HG03139 (cell line): ENCODE measurements at regions not wholly inside any gene's neighbourhood (a gene's known extent, or its start where the extent isn't known, plus 50 kb on each side); places are given as distances from the start of the nearest gene placed in this dataset.
"Not testable (repeated sequence)": the region's sequence is repeated elsewhere in the genome, so short reads cannot be mapped to it uniquely, and the experiment has no call there.

Experiments
- ATAC-seq: cut with Tn5 transposase; IDR thresholded peaks from one replicate; pipeline ENCODE4 v1.9.1; 2021; ENCODE audit not compliant: unreplicated experiment

- ATAC-seq: no peak
Measured at GRCh38 chr12:31906557-31907301, 52.5 kb upstream of the RESF1 start.

- ATAC-seq: no peak
Measured at GRCh38 chr12:31903025-31903424, 56.2 kb upstream of the RESF1 start.

- ATAC-seq: no peak
Measured at GRCh38 chr12:31900271-31900670, 58.9 kb upstream of the RESF1 start.

GRCh38 chr12:31899109-31899508 lies 60.1 kb upstream of the RESF1 start:
- ATAC-seq: no peak

- no peak for ATAC-seq
Measured at GRCh38 chr12:31897781-31898503, 61.3 kb upstream of the RESF1 start.

- ATAC-seq: not testable (repeated sequence)
Measured at GRCh38 chr12:31897092-31897491, 62.1 kb upstream of the RESF1 start.

- ATAC-seq: peak; percentile 96
Measured at GRCh38 chr12:31896514-31897039, 62.6 kb upstream of the RESF1 start.

GRCh38 chr12:31895449-31896150 lies 63.6 kb upstream of the RESF1 start:
- no peak for ATAC-seq

- peak; percentile 60 for ATAC-seq
Measured at GRCh38 chr12:31890295-31891285, 68.6 kb upstream of the RESF1 start.

- no peak for ATAC-seq
Measured at GRCh38 chr12:31887109-31887811, 72.0 kb upstream of the RESF1 start.

GRCh38 chr12:31882682-31883081 lies 76.5 kb upstream of the RESF1 start:
- ATAC-seq: not testable (repeated sequence)

- ATAC-seq: no peak
Measured at GRCh38 chr12:31880340-31880739, 78.9 kb upstream of the RESF1 start.

- ATAC-seq: no peak
Measured at GRCh38 chr12:31877884-31878283, 81.3 kb upstream of the RESF1 start.

- no peak for ATAC-seq
Measured at GRCh38 chr12:31876568-31877424, 82.4 kb upstream of the RESF1 start.

- ATAC-seq: no peak
Measured at GRCh38 chr12:31875609-31875964, 83.6 kb upstream of the RESF1 start.

GRCh38 chr12:31874961-31875608 lies 84.1 kb upstream of the RESF1 start:
- no peak for ATAC-seq

GRCh38 chr12:31872831-31873604 lies 86.2 kb upstream of the RESF1 start:
- no peak for ATAC-seq

GRCh38 chr12:31869972-31870371 lies 89.2 kb upstream of the RESF1 start:
- ATAC-seq: no peak
